Calu3 (cell line): ENCODE measurements at regions not wholly inside any gene's neighbourhood (a gene's known extent, or its start where the extent isn't known, plus 50 kb on each side); places are given as distances from the start of the nearest gene placed in this dataset.
"Not testable (repeated sequence)": the region's sequence is repeated elsewhere in the genome, so short reads cannot be mapped to it uniquely, and the experiment has no call there.

Source experiments
- BruUV-seq: library from RNA; stranded (reverse); fragments of 400-500 nt; replicated peaks from 2 replicates; lab custom pipeline; 2021; lab: Mats Ljungman, UMichigan
- CTCF ChIA-PET: fragments of 300-600 bp; sonication (Branson Sonifier 250); formaldehyde crosslinking; loops from one replicate; lab custom pipeline; 2022; ENCODE audit warnings: antibody characterized with exemption; lab: Charles Lee
- DNase-seq: peaks from one replicate; pipeline ENCODE4 v3.0.0; 2022
- H3K27ac Mint-ChIP-seq: one replicate; pipeline ENCODE4 v1.8.0; 2022; ENCODE audit warnings: mixed read lengths; ENCODE audit not compliant: unreplicated experiment
- H3K27me3 Mint-ChIP-seq: one replicate; pipeline ENCODE4 v1.8.0; 2022; ENCODE audit warnings: mixed read lengths; ENCODE audit not compliant: unreplicated experiment
- H3K36me3 Mint-ChIP-seq: one replicate; pipeline ENCODE4 v1.8.0; 2022; ENCODE audit warnings: mild to moderate bottlenecking, moderate library complexity, mixed read lengths; ENCODE audit not compliant: insufficient read depth, unreplicated experiment
- H3K4me1 Mint-ChIP-seq: one replicate; pipeline ENCODE4 v1.8.0; 2022; ENCODE audit warnings: mild to moderate bottlenecking, low read depth, mixed read lengths; ENCODE audit not compliant: unreplicated experiment
- H3K4me3 Mint-ChIP-seq: one replicate; pipeline ENCODE4 v1.8.0; 2022; ENCODE audit warnings: mild to moderate bottlenecking, low read depth, moderate library complexity, mixed read lengths; ENCODE audit not compliant: unreplicated experiment
- H3K9me3 Mint-ChIP-seq: one replicate; pipeline ENCODE4 v1.8.0; 2022; ENCODE audit warnings: low read depth, mixed read lengths; ENCODE audit not compliant: unreplicated experiment
- CTCF ChIP-seq: fragments of 200-600 bp; IDR thresholded peaks from one replicate; pipeline ENCODE4 v1.8.0; 2022; ENCODE audit warnings: antibody characterized with exemption; ENCODE audit not compliant: unreplicated experiment
- intact Hi-C: fragments of 100-400 bp; cut with micrococcal nuclease; formaldehyde crosslinking; loops from one replicate; pipeline ENCODE4 v1.10.0; 2022; ENCODE audit not compliant: unreplicated experiment

GRCh38 chr13:90055121-90055520 is 1292.4 kb upstream of the MIR17HG start:
- Mint-ChIP-seq H3K4me3 (no peak overlapping the region), H3K27me3 (no peaks in the 10 kb centered on the region), H3K4me1 (no peaks in the 10 kb centered on the region), H3K9me3 (no peaks in the 10 kb centered on the region), H3K27ac (no peak overlapping the region), H3K36me3 (no peaks in the 10 kb centered on the region)
- TF ChIP-seq CTCF = no peak
- DNase-seq = peak; percentile 11
- no TSS peak for BruUV-seq
- CTCF ChIA-PET = interaction anchor here (0.6 kb wide), 1 partner anchor 100 kb away, joined by 4 read pairs; no protein-coding TSS in a partner anchor
- intact Hi-C loops = no loop called here

- no peak overlapping the region for H3K27ac Mint-ChIP-seq
- H3K27me3 Mint-ChIP-seq = no peaks in the 10 kb centered on the region
- no peak for DNase-seq
- no peak for TF ChIP-seq CTCF
- CTCF ChIA-PET = interaction anchor here (0.6 kb wide), 1 partner anchor 101 kb away, joined by 4 read pairs; no protein-coding TSS in a partner anchor
- H3K4me3 Mint-ChIP-seq = no peak overlapping the region
- H3K9me3 Mint-ChIP-seq = no peaks in the 10 kb centered on the region
- no TSS peak for BruUV-seq
- no peaks in the 10 kb centered on the region for H3K36me3 Mint-ChIP-seq
- intact Hi-C loops = no loop called here
- H3K4me1 Mint-ChIP-seq = no peaks in the 10 kb centered on the region
Observed at GRCh38 chr13:90055760-90056159, 1291.7 kb upstream of the MIR17HG start.

- H3K36me3 Mint-ChIP-seq, CTCF ChIA-PET, H3K9me3 Mint-ChIP-seq, H3K4me3 Mint-ChIP-seq, DNase-seq, H3K27ac Mint-ChIP-seq, H3K27me3 Mint-ChIP-seq, BruUV-seq, H3K4me1 Mint-ChIP-seq, intact Hi-C loops: not testable (repeated sequence)
Observed at GRCh38 chr13:90064226-90064625, 1283.3 kb upstream of the MIR17HG start.

GRCh38 chr13:90068658-90069057 is 1278.8 kb upstream of the MIR17HG start:
- DNase-seq = no peak
- Mint-ChIP-seq H3K27me3 (no peaks in the 10 kb centered on the region), H3K9me3 (no peaks in the 10 kb centered on the region), H3K4me3 (no peak overlapping the region), H3K36me3 (no peaks in the 10 kb centered on the region), H3K27ac (no peak overlapping the region), H3K4me1 (no peaks in the 10 kb centered on the region)
- no peak for TF ChIP-seq CTCF
- CTCF ChIA-PET = no interaction called here
- BruUV-seq = no TSS peak
- intact Hi-C loops = no loop called here

GRCh38 chr13:90070362-90070761 is 1277.1 kb upstream of the MIR17HG start:
- CTCF ChIA-PET = no interaction called here
- no peak for DNase-seq
- intact Hi-C loops = no loop called here
- TF ChIP-seq CTCF = no peak
- Mint-ChIP-seq H3K4me1 (no peaks in the 10 kb centered on the region), H3K9me3 (no peaks in the 10 kb centered on the region), H3K27ac (no peak overlapping the region), H3K27me3 (no peaks in the 10 kb centered on the region), H3K4me3 (no peak overlapping the region), H3K36me3 (no peaks in the 10 kb centered on the region)
- BruUV-seq = no TSS peak
